ENCODE measurements at regions not wholly inside any gene's neighbourhood (a gene's known extent, or its start where the extent isn't known, plus 50 kb on each side); places are given as distances from the start of the nearest gene placed in this dataset.
"Not testable (repeated sequence)": the region's sequence is repeated elsewhere in the genome, so short reads cannot be mapped to it uniquely, and the experiment has no call there.

GRCh38 chr6:130558131-130558530 is 192.3 kb downstream of the TMEM200A start:
- Histone ChIP-seq H3K4me3 (ENCODE audit: low read length) (no peak overlapping the region), H3K9me3 (ENCODE audit: control insufficient read depth in 1 of 2, insufficient read depth in 1 of 2, low read length in 2 of 2) (no peaks in the 10 kb centered on the region), H3K27ac (ENCODE audit: low read depth in 1 of 2, low read length in 2 of 2) (no peak overlapping the region), H3K27me3 (ENCODE audit: control insufficient read depth in 1 of 2, insufficient read depth in 2 of 2, low read length in 2 of 2) (no peaks in the 10 kb centered on the region), H3K36me3 (ENCODE audit: insufficient read depth, low read length) (no peaks in the 10 kb centered on the region), H3K4me1 (ENCODE audit: insufficient read depth, low read length) (no peaks in the 10 kb centered on the region)
- ChIA-PET CTCF (no interaction called here), POLR2A (no interaction called here)
- Mint-ChIP-seq H3K27ac (no peak overlapping the region), H3K36me3 (ENCODE audit: low read depth) (no peaks in the 10 kb centered on the region), H3K9me3 (peaks cover 4% of the 10 kb centered on the region), H3K4me3 (no peak overlapping the region), H3K4me1 (ENCODE audit: low read depth) (peaks cover 21% of the 10 kb centered on the region), H3K27me3 (no peaks in the 10 kb centered on the region)
- no peak for DNase-seq
- intact Hi-C loops (cut with DNase I, micrococcal nuclease): no loop called here
- no peak for TF ChIP-seq CTCF (IDR thresholded peaks at IDR 0.05)
- no peak for ATAC-seq (ENCODE audit: poor library complexity)

- CTCF ChIA-PET: interaction anchor here (2.2 kb wide), 1 partner anchor 18 kb away, joined by 5 read pairs; no protein-coding TSS in a partner anchor
- no peak overlapping the region for H3K27ac Mint-ChIP-seq
- Histone ChIP-seq H3K9me3 (ENCODE audit: control insufficient read depth in 1 of 2, insufficient read depth in 1 of 2, low read length in 2 of 2) (no peaks in the 10 kb centered on the region), H3K36me3 (ENCODE audit: insufficient read depth, low read length) (no peaks in the 10 kb centered on the region), H3K27ac (ENCODE audit: low read depth in 1 of 2, low read length in 2 of 2) (no peak overlapping the region), H3K4me1 (ENCODE audit: insufficient read depth, low read length) (no peaks in the 10 kb centered on the region), H3K27me3 (ENCODE audit: control insufficient read depth in 1 of 2, insufficient read depth in 2 of 2, low read length in 2 of 2) (no peaks in the 10 kb centered on the region), H3K4me3 (ENCODE audit: low read length) (no peak overlapping the region)
- H3K27me3 Mint-ChIP-seq: no peaks in the 10 kb centered on the region
- TF ChIP-seq CTCF (IDR thresholded peaks at IDR 0.05): no peak
- peaks cover 25% of the 10 kb centered on the region for H3K4me1 Mint-ChIP-seq (ENCODE audit: low read depth)
- ATAC-seq (ENCODE audit: poor library complexity): no peak
- no peaks in the 10 kb centered on the region for H3K36me3 Mint-ChIP-seq (ENCODE audit: low read depth)
- intact Hi-C loops (cut with DNase I, micrococcal nuclease): no loop called here
- POLR2A ChIA-PET: no interaction called here
- H3K9me3 Mint-ChIP-seq: peaks cover 4% of the 10 kb centered on the region
- DNase-seq: no peak
- H3K4me3 Mint-ChIP-seq: no peak overlapping the region
Measured at GRCh38 chr6:130559166-130559565, 193.3 kb downstream of the TMEM200A start.

- Mint-ChIP-seq H3K27me3 (no peaks in the 10 kb centered on the region), H3K27ac (no peak overlapping the region), H3K9me3 (peaks cover 4% of the 10 kb centered on the region), H3K36me3 (ENCODE audit: low read depth) (no peaks in the 10 kb centered on the region), H3K4me1 (ENCODE audit: low read depth) (peaks cover 25% of the 10 kb centered on the region), H3K4me3 (no peak overlapping the region)
- DNase-seq: no peak
- Histone ChIP-seq H3K4me1 (ENCODE audit: insufficient read depth, low read length) (no peaks in the 10 kb centered on the region), H3K4me3 (ENCODE audit: low read length) (no peak overlapping the region), H3K9me3 (ENCODE audit: control insufficient read depth in 1 of 2, insufficient read depth in 1 of 2, low read length in 2 of 2) (no peaks in the 10 kb centered on the region), H3K27ac (ENCODE audit: low read depth in 1 of 2, low read length in 2 of 2) (no peak overlapping the region), H3K27me3 (ENCODE audit: control insufficient read depth in 1 of 2, insufficient read depth in 2 of 2, low read length in 2 of 2) (no peaks in the 10 kb centered on the region), H3K36me3 (ENCODE audit: insufficient read depth, low read length) (no peaks in the 10 kb centered on the region)
- CTCF ChIA-PET: interaction anchor here (0.6 to 2.2 kb wide), 3 partner anchors 17 to 72 kb away, joined by 3 to 5 read pairs (median 3); no protein-coding TSS in a partner anchor
- POLR2A ChIA-PET: interaction anchor here (1.3 kb wide), 1 partner anchor 16 kb away, joined by 3 read pairs; no protein-coding TSS in a partner anchor
- no peak for TF ChIP-seq CTCF (IDR thresholded peaks at IDR 0.05)
- intact Hi-C loops (cut with DNase I, micrococcal nuclease): no loop called here
- no peak for ATAC-seq (ENCODE audit: poor library complexity)
Measured at GRCh38 chr6:130560231-130560630, 194.4 kb downstream of the TMEM200A start.

- H3K9me3 ChIP-seq (ENCODE audit: control insufficient read depth in 1 of 2, insufficient read depth in 1 of 2, low read length in 2 of 2); ATAC-seq (ENCODE audit: poor library complexity); H3K4me3 ChIP-seq (ENCODE audit: low read length); H3K4me1 ChIP-seq (ENCODE audit: insufficient read depth, low read length); H3K4me3 Mint-ChIP-seq; H3K27me3 ChIP-seq (ENCODE audit: control insufficient read depth in 1 of 2, insufficient read depth in 2 of 2, low read length in 2 of 2); POLR2A ChIA-PET; H3K27ac Mint-ChIP-seq; H3K36me3 ChIP-seq (ENCODE audit: insufficient read depth, low read length); H3K27ac ChIP-seq (ENCODE audit: low read depth in 1 of 2, low read length in 2 of 2); H3K27me3 Mint-ChIP-seq; H3K36me3 Mint-ChIP-seq (ENCODE audit: low read depth); intact Hi-C loops (cut with DNase I, micrococcal nuclease); H3K9me3 Mint-ChIP-seq: not testable (repeated sequence)
- CTCF ChIA-PET: interaction anchor here (2.2 kb wide), 1 partner anchor 16 kb away, joined by 5 read pairs; no protein-coding TSS in a partner anchor
- peak in 2 of 14 experiments; percentile 6 to 12 for DNase-seq
- peaks cover 25% of the 10 kb centered on the region for H3K4me1 Mint-ChIP-seq (ENCODE audit: low read depth)
Measured at GRCh38 chr6:130561159-130561558, 195.3 kb downstream of the TMEM200A start.

Data from CD4-positive, alpha-beta T cell (primary cell).